WTC11 (cell line): ENCODE measurements at regions not wholly inside any gene's neighbourhood (a gene's known extent, or its start where the extent isn't known, plus 50 kb on each side); places are given as distances from the start of the nearest gene placed in this dataset.
"Not testable (repeated sequence)": the region's sequence is repeated elsewhere in the genome, so short reads cannot be mapped to it uniquely, and the experiment has no call there.

Experiments
- CTCF ChIP-seq: fragments of 200-600 bp; IDR thresholded peaks from 2 replicates; pipeline ENCODE4 v1.8.0; 2022; ENCODE audit warnings: antibody characterized with exemption
- HMGXB4 ChIP-seq: sonication (generic); formaldehyde crosslinking; IDR thresholded peaks from 2 replicates; pipeline ENCODE4 v1.8.1; 2023; ENCODE audit warnings: mild to moderate bottlenecking, moderate library complexity, missing genetic modification reagents
- JUN ChIP-seq: sonication (generic); formaldehyde crosslinking; IDR thresholded peaks from 2 replicates; pipeline ENCODE4 v1.8.0; 2023; ENCODE audit warnings: mild to moderate bottlenecking, missing genetic modification reagents
- MXD4 ChIP-seq: fragments of 250-450 bp; sonication (Bioruptor Pico); IDR thresholded peaks from 2 replicates; pipeline ENCODE4 v1.8.0; 2021; ENCODE audit warnings: mild to moderate bottlenecking, moderate library complexity, borderline replicate concordance
- SMAD3 ChIP-seq: sonication (generic); formaldehyde crosslinking; IDR thresholded peaks from 2 replicates; pipeline ENCODE4 v1.8.0; 2022; ENCODE audit warnings: missing genetic modification reagents, mild to moderate bottlenecking, borderline replicate concordance
- ZNF219 ChIP-seq: sonication (generic); formaldehyde crosslinking; IDR thresholded peaks from 2 replicates; pipeline ENCODE4 v1.8.0; 2023; ENCODE audit warnings: missing genetic modification reagents, mild to moderate bottlenecking, borderline replicate concordance

- not testable (repeated sequence) for TF ChIP-seq SMAD3; MXD4; CTCF; JUN (CRISPR knock-in tag); HMGXB4; ZNF219 (CRISPR knock-in tag)
These were observed 304.2 kb downstream of the RWDD3 start for GRCh38 chr1:95538242-95538641.
